Right lobe of liver (tissue), 6 donors: ENCODE measurements at regions not wholly inside any gene's neighbourhood (a gene's known extent, or its start where the extent isn't known, plus 50 kb on each side); places are given as distances from the start of the nearest gene placed in this dataset.

Experiments
- ATAC-seq, 4 donors: fragments of 200-7000 bp; cut with Tn5 transposase; one replicate each; pipeline ENCODE4 v1.9.1; 2020; ENCODE audit warnings: mild to moderate bottlenecking in 4 of 4, moderate library complexity in 4 of 4
- DNase-seq, 3 donors: peaks; one replicate each; pipeline ENCODE4 v3.0.0-alpha.2; 2020
- H3K27ac ChIP-seq, 3 donors: fragments of 200-600 bp; one replicate each; pipeline ENCODE4 v1.8.0; 2022
- H3K27me3 ChIP-seq, 2 donors: fragments of 200-600 bp; one replicate each; pipeline ENCODE4 v1.8.0; 2022
- H3K36me3 ChIP-seq, 4 donors: fragments of 200-600 bp; sonication (generic) in 1 of 4; one replicate each; pipeline versions ENCODE4 v1.5.1 to v1.8.0; 2017 to 2022; ENCODE audit warnings: control low read depth in 1 of 4
- H3K4me1 ChIP-seq, 4 donors: fragments of 200-600 bp; sonication (generic) in 1 of 4; one replicate each; pipeline versions ENCODE4 v1.5.1 to v1.8.0; 2017 to 2022; ENCODE audit warnings: control low read depth in 1 of 4
- H3K4me3 ChIP-seq, 3 donors: fragments of 200-600 bp; one replicate each; pipeline ENCODE4 v1.8.0; 2022
- H3K9me3 ChIP-seq, 4 donors: fragments of 200-600 bp; sonication (generic) in 1 of 4; one replicate each; pipeline versions ENCODE4 v1.5.1 to v1.8.0; 2017 to 2022; ENCODE audit warnings: control low read depth in 1 of 4
- CTCF ChIP-seq, 4 donors: fragments of 200-600 bp in 3 of 4; fragments of 450-650 bp in 1 of 4; IDR thresholded peaks; one replicate each; pipeline versions ENCODE4 v1.5.1 to v1.8.0; 2016 to 2022; ENCODE audit warnings: antibody characterized with exemption in 4 of 4, mild to moderate bottlenecking in 2 of 4
- POLR2A ChIP-seq: fragments of 450-650 bp; IDR thresholded peaks from one replicate; pipeline ENCODE4 v1.6.1; 2017; ENCODE audit warnings: antibody characterized with exemption, mild to moderate bottlenecking
- WGBS: methylation state at CpG from one replicate; pipeline ENCODE4 v1.1.6; 2018; ENCODE audit warnings: low coverage, low lambda C conversion rate; ENCODE audit not compliant: insufficient coverage; ENCODE audit errors: missing lambda C conversion rate; 5-methylcytosine and 5-hydroxymethylcytosine counted together
- intact Hi-C, 2 donors: fragments of 100-400 bp; cut with DNase I; formaldehyde crosslinking; loops; one replicate each; pipeline versions ENCODE4 v1.11.2 to v1.14.1; 2022
- donor health status: DM: no; HTN: yes; CAD: no.
- donor health status: DM: no; HTN: no; CAD: no.
- donor health status: DM: no; HTN: no; CAD: no.
- donor health status: DM: no; HTN: yes; CAD: no.
- donor health status: DM: no; HTN: yes; CAD: no.

- DNase-seq (no peak), ATAC-seq (no peak)
- Histone ChIP-seq H3K27ac (no peak overlapping the region), H3K9me3 (no peaks in the 10 kb centered on the region), H3K27me3 (no peaks in the 10 kb centered on the region), H3K4me3 (no peak overlapping the region), H3K36me3 (no peaks in the 10 kb centered on the region), H3K4me1 (no peaks in the 10 kb centered on the region)
- intact Hi-C loops = no loop called here
- TF ChIP-seq POLR2A (no peak), CTCF (IDR thresholded peaks at IDR 0.05) (no peak)
These were observed 304.0 kb downstream of the ARHGAP12 start for GRCh38 chr10:31624611-31625010.

GRCh38 chr10:31623947-31624346, 304.7 kb downstream of the ARHGAP12 start:
- H3K9me3 ChIP-seq = no peaks in the 10 kb centered on the region
- 66% methylated on average over 2 of the region's 2 CpGs for WGBS
- H3K4me3 ChIP-seq = no peak overlapping the region
- H3K27me3 ChIP-seq = no peaks in the 10 kb centered on the region
- no peak for DNase-seq
- intact Hi-C loops = no loop called here
- H3K27ac ChIP-seq = no peak overlapping the region
- TF ChIP-seq POLR2A = no peak
- TF ChIP-seq CTCF (IDR thresholded peaks at IDR 0.05) = no peak
- no peaks in the 10 kb centered on the region for H3K36me3 ChIP-seq
- no peak for ATAC-seq
- H3K4me1 ChIP-seq = no peaks in the 10 kb centered on the region

- TF ChIP-seq CTCF (IDR thresholded peaks at IDR 0.05) (no peak), POLR2A (no peak)
- intact Hi-C loops = no loop called here
- Histone ChIP-seq H3K9me3 (no peaks in the 10 kb centered on the region), H3K4me3 (no peak overlapping the region), H3K4me1 (no peaks in the 10 kb centered on the region), H3K27ac (no peak overlapping the region), H3K27me3 (no peaks in the 10 kb centered on the region), H3K36me3 (no peaks in the 10 kb centered on the region)
- WGBS = 68% methylated on average over 3 of the region's 3 CpGs
- DNase-seq (no peak), ATAC-seq (no peak)
These were observed 304.4 kb downstream of the ZEB1 start for GRCh38 chr10:31623466-31623865.

GRCh38 chr10:31622978-31623377, 304.0 kb downstream of the ZEB1 start:
- H3K9me3 ChIP-seq = no peaks in the 10 kb centered on the region
- intact Hi-C loops = no loop called here
- no peaks in the 10 kb centered on the region for H3K36me3 ChIP-seq
- no peaks in the 10 kb centered on the region for H3K4me1 ChIP-seq
- TF ChIP-seq CTCF (IDR thresholded peaks at IDR 0.05) (no peak), POLR2A (no peak)
- H3K4me3 ChIP-seq = no peak overlapping the region
- no peak overlapping the region for H3K27ac ChIP-seq
- no peaks in the 10 kb centered on the region for H3K27me3 ChIP-seq
- DNase-seq = no peak
- WGBS = 53% methylated on average over 5 of the region's 6 CpGs
- no peak for ATAC-seq

GRCh38 chr10:31621733-31622132, 302.7 kb downstream of the ZEB1 start:
- no peak for TF ChIP-seq CTCF (IDR thresholded peaks at IDR 0.05)
- no peak for TF ChIP-seq POLR2A
- ATAC-seq (no peak), DNase-seq (no peak)
- Histone ChIP-seq H3K4me1 (no peaks in the 10 kb centered on the region), H3K27ac (no peak overlapping the region), H3K36me3 (no peaks in the 10 kb centered on the region), H3K27me3 (no peaks in the 10 kb centered on the region), H3K4me3 (no peak overlapping the region), H3K9me3 (no peaks in the 10 kb centered on the region)
- 100% methylated on average over 1 of the region's 1 CpG for WGBS
- intact Hi-C loops = no loop called here
